A172 (cell line): ENCODE measurements at regions not wholly inside any gene's neighbourhood (a gene's known extent, or its start where the extent isn't known, plus 50 kb on each side); places are given as distances from the start of the nearest gene placed in this dataset.

ENCODE experiments used
- DNase-seq: peaks from one replicate; pipeline ENCODE4 v3.0.0-alpha.2; 2015; ENCODE audit warnings: low spot score

DNA sequence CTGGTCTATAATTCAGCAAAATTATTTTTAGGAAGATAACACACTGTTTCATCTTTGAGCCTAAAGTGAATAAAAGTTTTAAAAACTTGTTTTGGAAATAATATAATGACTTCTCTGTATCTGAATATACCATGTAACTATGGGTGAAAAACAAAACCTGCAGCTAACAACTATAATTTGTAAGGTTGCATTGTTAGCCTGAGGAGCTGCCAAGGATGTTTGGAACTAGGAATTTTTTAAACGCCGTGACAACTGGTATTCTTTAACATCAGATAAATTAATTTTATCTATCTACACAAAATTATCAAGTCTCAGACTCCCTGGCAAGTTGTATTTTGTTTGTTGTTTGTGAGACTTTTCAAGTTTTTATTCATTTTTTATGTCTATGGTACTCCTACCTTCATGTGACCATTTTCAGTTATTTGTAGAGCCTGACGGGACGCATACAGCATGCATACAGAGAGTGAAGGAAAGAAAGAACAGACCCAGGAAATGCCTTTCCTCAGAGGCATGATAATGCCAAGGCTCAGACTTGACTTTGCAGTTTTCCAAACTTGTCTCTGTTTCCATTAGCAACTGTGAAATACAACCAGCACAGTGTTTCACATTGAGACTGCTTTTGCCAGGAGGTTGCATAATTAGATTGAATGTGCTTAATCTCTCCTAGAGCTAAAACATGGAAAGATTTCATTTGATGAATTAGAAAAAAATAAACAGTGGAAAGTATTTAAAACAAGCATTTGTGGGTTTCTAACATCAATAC is 60.8 kb upstream of the ARHGEF26 start:
- no peak for DNase-seq

DNA sequence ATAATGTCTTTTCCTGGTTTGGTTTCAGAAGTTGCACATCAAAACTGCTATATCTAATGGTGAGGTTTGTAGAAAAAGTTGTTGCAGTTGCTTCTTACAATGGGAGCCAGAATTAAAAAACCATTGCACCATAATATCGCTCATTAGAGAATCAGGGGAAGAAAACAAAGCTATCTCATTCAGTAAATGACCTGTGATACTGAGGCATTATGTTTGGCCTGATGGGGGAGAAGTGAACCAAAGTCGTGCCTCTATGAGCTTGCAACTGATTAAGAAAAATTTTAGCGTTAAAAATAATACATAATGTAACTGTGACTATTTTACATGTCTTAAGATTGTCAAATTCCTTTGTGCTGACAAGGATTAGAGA is 60.2 kb upstream of the ARHGEF26 start:
- DNase-seq = no peak

DNA sequence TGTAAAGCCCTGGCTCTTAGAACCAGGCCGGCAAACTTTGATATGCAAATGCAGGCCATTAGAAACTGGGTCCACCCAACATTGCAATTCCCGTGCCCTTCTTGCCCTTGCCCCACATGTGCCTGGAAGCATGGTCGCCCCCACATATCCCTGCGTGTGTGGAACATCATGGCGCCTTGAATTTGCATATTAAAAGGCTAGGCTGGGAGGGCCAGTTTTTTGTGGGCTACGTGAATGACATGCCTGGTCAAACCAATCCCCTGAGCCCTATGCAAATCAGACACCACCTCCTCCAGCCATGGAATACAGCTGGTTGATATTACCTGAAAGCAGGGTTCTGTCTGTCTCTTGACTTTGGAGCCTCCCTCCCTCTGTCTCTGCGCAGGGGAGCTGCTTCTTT is 58.7 kb upstream of the ARHGEF26 start:
- no peak for DNase-seq

DNA sequence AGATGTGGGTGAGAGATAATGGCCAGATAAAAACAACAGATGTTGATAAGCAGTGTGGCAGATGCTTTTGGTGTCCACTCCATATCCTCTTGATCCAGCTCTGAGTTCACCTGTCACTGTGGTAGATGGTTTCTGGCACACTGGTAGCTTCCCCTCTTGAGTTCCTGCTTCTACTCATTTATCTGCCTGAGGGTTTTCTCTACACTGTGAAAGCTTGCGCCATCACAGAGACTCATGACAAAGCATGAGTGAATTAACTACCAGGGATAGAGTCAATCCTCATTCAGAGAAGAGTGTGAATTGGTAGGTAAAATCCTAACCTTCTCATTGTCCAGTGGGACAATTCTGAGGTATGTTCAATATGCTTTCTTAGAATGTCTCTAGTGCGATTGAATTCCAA is 50.0 kb upstream of the ARHGEF26 start:
- no peak for DNase-seq
